ENCODE measurements at regions not wholly inside any gene's neighbourhood (a gene's known extent, or its start where the extent isn't known, plus 50 kb on each side); places are given as distances from the start of the nearest gene placed in this dataset.
A peak's percentile ranks its signal among the peaks of the same experiment; 100 is the strongest.

- DNase-seq, result no peak
Observed at GRCh38 chr9:129353697-129354336, 175.8 kb upstream of the IER5L start.

DNA sequence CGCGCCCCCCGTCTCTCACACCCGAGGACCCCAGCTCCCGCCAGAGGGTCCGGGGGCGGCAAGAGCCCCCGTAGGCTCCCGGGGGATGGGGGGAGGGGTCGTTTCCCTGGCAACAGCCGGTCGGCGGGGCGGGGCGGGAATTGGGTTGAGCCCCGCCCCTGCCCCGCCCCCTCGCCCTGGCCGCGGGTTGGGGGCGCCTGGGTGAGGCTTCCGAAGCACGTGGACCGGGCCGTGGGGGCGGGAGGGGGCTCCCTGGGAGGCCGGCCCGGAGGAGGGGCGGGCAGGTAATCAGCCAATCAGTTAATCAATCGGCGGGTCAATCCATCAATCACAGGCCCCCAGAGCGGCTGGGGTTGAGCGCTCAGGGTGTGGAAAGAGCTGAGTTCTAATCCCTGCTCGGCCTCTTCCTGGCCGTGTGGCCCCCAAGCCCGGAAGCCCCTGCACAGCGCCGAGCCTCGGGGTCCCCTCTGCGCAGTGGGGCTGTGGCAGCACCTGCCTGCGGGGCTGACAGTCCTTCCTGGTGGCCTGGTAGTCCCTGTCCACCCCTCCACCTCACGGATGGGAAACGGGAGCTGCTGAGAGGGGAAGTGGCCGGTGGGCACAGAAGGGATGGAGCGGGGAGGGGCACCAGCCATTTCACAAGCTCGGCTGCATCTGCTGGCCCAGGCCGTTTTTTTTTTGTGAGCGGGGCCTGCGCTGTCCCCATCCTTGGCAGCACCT is 174.2 kb upstream of the IER5L start:
- peak; percentile 62 for DNase-seq

- peak; percentile 55 for DNase-seq
Observed at GRCh38 chr9:129351642-129352145, 173.6 kb upstream of the IER5L start.

GRCh38 chr9:129351058-129351641 is 173.1 kb upstream of the IER5L start:
- peak; percentile 72 for DNase-seq

- peak; percentile 30 for DNase-seq
Observed at GRCh38 chr9:129350143-129350935, 172.3 kb upstream of the IER5L start.

- no peak for DNase-seq
Observed at GRCh38 chr9:129349665-129349947, 171.5 kb upstream of the IER5L start.

DNA sequence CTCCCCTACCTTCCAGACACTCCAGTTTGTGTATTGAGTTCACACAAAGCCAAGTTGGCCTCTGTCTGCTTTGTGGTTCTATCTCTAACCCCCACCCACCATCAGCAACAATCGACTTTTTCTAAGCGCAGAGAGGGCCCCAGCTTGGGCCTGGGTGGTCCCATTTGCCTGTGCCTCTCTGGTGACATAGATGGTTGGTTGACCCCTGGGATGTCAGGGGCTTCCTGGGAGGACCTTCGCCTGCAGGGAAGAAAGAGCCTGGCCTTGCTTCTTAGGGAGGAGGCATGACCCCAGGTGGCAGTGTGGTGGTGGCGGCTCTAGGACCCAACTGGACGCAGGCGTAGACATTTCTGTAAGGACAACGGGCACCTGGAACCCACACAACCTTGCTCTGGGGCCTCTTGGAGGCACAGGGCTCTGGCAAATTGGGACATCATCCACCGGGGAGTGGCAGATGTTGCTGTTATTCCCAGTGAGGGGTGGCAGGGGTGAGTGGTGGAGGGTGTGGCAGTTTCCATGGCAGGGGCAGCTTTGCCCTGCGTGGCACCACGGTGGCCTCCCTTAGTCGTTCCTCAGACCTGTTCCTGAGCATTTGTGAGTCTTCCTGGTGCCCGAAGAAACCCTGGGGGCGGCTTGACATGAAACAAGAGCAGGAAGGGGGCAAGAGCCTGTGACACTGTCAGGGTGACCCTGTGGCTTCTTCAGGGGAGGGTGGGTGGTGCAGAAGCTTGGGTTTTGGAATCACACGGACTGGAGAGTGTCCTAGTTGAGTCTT is 171.0 kb upstream of the IER5L start:
- peak; percentile 16 for DNase-seq

DNA sequence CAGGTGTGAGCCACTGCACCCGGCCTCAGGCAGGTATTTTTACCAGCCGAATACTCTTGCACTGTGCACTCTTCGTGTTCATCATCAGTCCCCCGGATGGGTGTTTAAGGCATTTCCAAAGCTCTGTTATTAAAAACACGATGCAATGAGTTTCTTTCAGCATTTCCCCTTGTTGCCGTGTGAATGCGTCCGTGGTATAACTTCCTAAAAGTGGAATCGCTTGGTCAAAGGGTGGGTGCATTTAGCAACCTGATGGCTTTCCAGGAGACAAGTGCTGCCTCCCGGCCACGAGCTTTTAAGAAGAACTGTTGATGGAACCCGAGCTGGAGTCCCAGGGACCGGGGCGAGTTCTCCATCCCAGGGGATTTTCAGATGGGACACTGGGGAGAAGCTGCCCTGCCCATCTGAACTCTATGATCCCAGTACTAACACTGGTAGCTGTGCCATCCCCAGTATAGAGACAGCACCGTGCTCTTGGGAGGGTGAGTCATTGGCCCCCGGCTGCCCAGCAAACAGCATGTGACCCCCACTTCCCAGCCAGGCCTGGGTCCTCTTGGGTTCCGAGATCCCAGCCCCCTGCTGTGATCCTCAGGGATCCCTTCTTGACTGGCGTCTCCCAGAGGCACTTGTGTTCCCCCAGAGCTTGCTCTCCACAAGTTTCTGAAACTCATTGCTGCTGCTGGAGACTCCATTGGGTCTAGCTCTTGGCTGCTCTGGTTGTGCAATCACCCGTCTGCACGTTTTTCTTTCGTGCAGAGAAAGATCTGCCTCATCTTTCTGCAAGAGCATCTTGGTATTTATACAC is 169.5 kb upstream of the IER5L start:
- no peak for DNase-seq

DNA sequence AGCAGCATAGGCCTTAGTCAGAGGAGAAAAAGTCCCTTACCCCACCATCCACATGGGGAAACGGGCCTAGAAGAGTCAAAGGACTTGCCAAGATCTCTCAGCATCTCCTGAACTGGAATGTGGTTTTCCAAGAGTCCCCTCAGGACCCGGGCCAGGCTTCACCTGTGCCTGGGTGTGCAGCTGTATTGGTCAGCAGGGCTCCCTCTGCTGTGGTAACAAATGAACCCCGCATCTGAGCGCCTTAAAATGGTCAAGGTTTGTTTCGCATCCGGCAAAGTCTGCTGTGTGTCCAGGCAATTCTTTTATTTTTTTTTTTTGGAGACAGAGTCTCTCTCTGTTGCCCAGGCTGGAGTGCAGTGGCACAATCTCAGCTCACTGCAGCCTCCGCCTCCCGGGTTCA is 168.0 kb upstream of the IER5L start:
- DNase-seq, result no peak

DNA sequence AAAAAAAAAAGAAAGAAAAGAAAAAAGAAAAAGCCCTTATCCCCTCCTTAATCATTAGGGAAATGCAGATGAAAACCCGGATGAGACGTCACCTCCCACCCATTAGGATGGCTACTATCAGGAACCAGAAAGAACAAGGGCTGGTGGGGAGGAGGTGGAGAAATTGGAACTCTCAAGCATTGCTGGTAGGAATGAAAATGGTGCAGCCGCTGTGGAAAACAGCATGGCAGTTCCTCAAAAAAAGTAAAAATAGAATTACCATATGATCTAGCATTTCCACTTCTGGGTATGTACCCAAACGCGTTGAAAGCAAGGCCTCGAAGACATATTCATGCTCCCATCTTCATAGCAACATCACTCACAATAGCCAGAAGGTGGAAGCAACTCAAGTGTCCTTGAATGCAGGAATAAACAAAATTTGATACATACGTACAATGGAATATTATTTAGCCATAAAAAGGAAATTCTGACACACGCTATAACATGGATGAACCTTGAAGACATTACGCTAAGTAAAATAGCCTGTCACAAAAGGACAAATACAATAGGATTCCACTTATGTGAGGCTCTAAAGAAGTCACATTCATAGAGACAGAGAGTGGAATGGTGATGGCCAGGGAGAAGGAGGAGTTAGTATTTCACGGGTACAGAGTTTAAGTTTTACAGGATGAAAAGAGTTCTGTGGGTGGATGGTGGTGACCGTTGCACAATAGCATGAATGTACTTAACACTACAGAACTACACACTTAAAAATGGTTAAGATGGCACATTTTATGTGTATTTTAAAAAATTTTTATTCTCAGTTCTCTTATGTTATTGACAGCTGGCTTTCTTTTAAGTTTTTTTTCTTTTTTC is 166.8 kb upstream of the IER5L start:
- no peak for DNase-seq

GRCh38 chr9:129343424-129344375 is 165.6 kb upstream of the IER5L start:
- peak; percentile 11 for DNase-seq

DNA sequence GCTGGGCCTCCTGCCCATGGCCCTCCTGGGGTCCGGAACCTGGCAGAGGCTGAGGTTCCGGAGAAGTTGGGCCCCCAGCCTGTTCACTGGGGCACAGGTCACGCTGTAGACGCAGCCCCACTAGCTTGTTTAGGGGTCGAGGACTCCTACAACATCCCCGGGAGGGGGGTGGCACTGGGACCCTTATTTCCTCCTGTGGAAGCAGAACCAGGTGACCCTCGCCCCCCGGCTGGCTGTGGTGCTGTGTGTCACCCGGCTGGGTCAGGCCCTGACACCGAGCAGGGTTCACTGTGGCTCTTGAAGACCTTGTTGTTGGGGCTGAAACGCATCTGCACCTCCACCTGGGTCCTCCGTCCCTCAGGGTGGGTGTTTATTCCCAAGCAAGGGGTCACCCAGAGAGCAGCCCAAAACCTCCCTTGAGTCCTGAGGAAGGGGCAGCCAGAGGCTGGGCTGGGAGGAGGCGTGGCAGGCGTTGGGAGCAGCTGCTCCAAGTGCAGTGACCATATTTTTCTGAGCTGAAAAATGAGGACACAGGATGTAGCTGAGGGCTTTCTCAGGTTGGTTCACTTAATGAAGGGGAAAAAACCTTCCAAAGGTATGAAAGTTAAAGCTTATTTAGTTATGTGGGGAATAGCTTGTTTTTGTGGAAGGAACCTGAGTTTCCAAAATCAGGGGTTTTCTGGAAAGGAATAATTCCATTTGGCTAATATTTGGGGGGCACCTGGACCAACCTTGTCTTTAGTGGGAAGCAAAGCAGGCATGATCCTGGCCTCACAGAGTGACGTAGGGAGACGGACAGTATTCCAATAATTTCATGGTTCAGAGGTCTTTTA is 164.7 kb upstream of the IER5L start:
- DNase-seq, result no peak

DNA sequence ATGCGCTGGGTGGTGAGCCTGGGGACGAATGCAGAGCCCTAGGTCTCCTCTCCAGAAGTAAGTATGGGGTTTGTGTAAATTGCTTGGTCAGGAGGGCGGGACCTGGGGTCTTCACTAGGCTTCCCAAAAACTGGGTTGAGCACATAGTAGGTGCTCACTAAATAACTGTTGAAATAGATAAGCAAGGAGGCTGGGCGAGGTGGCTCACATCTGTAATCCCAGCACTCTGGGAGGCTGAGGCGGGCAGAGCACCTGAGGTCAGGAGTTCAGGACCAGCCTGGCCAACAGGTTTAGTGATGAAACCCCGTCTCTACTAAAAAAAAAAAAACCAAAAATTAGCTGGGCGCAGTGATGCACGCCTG is 163.9 kb upstream of the IER5L start:
- no peak for DNase-seq

- DNase-seq, result peak; percentile 43
Observed at GRCh38 chr9:129341171-129341986, 163.3 kb upstream of the IER5L start.

GRCh38 chr9:129340427-129341170 is 162.5 kb upstream of the IER5L start:
- DNase-seq, result peak; percentile 59

GRCh38 chr9:129339539-129340157 is 161.6 kb upstream of the IER5L start:
- no peak for DNase-seq
